Fibroblast of lung (primary cell): ENCODE measurements at regions not wholly inside any gene's neighbourhood (a gene's known extent, or its start where the extent isn't known, plus 50 kb on each side); places are given as distances from the start of the nearest gene placed in this dataset.

Source experiments
- CTCF ChIP-seq, 2 donors: IDR thresholded peaks in 1 of 2; conservative IDR thresholded peaks in 1 of 2; 1 replicate in 1 of 2; 2 replicates in 1 of 2; pipeline ENCODE4 v1.5.1; 2011 to 2012; ENCODE audit warnings: low read length in 2 of 2, control low read depth in 1 of 2, inconsistent platforms in 1 of 2, low read depth in 1 of 2, mild to moderate bottlenecking in 1 of 2
- EZH2 ChIP-seq: IDR thresholded peaks from 2 replicates; pipeline ENCODE4 v1.5.1; 2012; ENCODE audit warnings: low read length, control low read depth, mild to moderate bottlenecking; ENCODE audit errors: missing control alignments

- no peak for TF ChIP-seq CTCF (conservative IDR thresholded peaks at IDR 0.05 in 1 of 2, IDR thresholded peaks at IDR 0.05 in 1 of 2; ENCODE audit: low read depth in 1 of 2, low read length in 2 of 2)
- TF ChIP-seq EZH2 = no peak
Observed at GRCh38 chr2:18821431-18821830, 232.1 kb upstream of the NT5C1B start.
